Pancreas (tissue), 10 donors: ENCODE measurements at regions not wholly inside any gene's neighbourhood (a gene's known extent, or its start where the extent isn't known, plus 50 kb on each side); places are given as distances from the start of the nearest gene placed in this dataset.

Experiments
- ATAC-seq, 4 donors: fragments of 200-7000 bp; cut with Tn5 transposase; one replicate each; pipeline versions ENCODE4 v1.8.0 to v1.9.1; 2020; ENCODE audit warnings: mild to moderate bottlenecking in 4 of 4, moderate library complexity in 4 of 4
- DNase-seq, 6 donors: peaks; one replicate each; pipeline ENCODE4 v3.0.0-alpha.2; 2020
- FAIRE-seq: peaks from 2 replicates; lab custom pipeline; 2012; peaks lifted over from hg19 to GRCh38; lab: Jason Lieb, UNC
- H3K27ac ChIP-seq, 4 donors: fragments of 200-600 bp; sonication (generic); 1 replicate in 3 of 4; 2 replicates in 1 of 4; pipeline versions ENCODE4 v1.5.0 to v1.8.0; 2020
- H3K27me3 ChIP-seq, 4 donors: fragments of 200-600 bp; one replicate each; pipeline ENCODE4 v1.8.0; 2021
- H3K36me3 ChIP-seq, 3 donors: fragments of 200-600 bp; sonication (generic) in 1 of 3; one replicate each; pipeline versions ENCODE4 v1.5.0 to v1.8.0; 2020 to 2021
- H3K4me1 ChIP-seq, 3 donors: fragments of 200-600 bp; one replicate each; pipeline ENCODE4 v1.8.0; 2021
- H3K4me3 ChIP-seq, 4 donors: fragments of 200-600 bp; sonication (generic) in 2 of 4; one replicate each; pipeline versions ENCODE4 v1.5.0 to v1.8.0; 2020 to 2021
- H3K9me3 ChIP-seq, 4 donors: fragments of 200-600 bp; one replicate each; pipeline ENCODE4 v1.8.0; 2021
- CTCF ChIP-seq, 4 donors: fragments of 200-600 bp; sonication (generic) in 3 of 4; IDR thresholded peaks; one replicate each; pipeline versions ENCODE4 v1.5.0 to v1.8.0; 2021; ENCODE audit warnings: antibody characterized with exemption in 4 of 4
- WGBS, 2 donors: extraction: QIAGEN DNeasy Blood & Tissue Kit; methylation state at CpG; one replicate each; pipeline ENCODE4 v1.1.7; 2013; 5-methylcytosine and 5-hydroxymethylcytosine counted together
- intact Hi-C, 3 donors: fragments of 100-400 bp; cut with DNase I; formaldehyde crosslinking; loops; one replicate each; pipeline versions ENCODE4 v1.11.1 to v1.14.2; 2022
- donor health status: healthy with polysubstance abuse.
- donor health status: DM: no; HTN: no; CAD: no; lungs with moderate emphysema.
- donor health status: DM: no; HTN: no; CAD: no.
- donor health status: control.
- donor health status: control.
- donor health status: Bipolar disorder and iron deficiency.
- donor health status: DM: yes; HTN: yes; CAD: no.
- donor health status: DM: no; HTN: no; CAD: no.
- donor health status: DM: no; HTN: no; CAD: no.
- donor health status: DM: yes; HTN: yes; CAD: no.

- H3K36me3 ChIP-seq = no peaks in the 10 kb centered on the region
- no peak overlapping the region for H3K27ac ChIP-seq
- H3K27me3 ChIP-seq = no peaks in the 10 kb centered on the region
- DNase-seq (no peak), ATAC-seq (no peak), FAIRE-seq (no peak)
- TF ChIP-seq CTCF (IDR thresholded peaks at IDR 0.05) = no peak
- no peaks in the 10 kb centered on the region for H3K9me3 ChIP-seq
- intact Hi-C loops = no loop called here
- H3K4me1 ChIP-seq = no peaks in the 10 kb centered on the region
- WGBS, 2 donors = 78 to 85% methylated on average over 8 of the region's 8 CpGs
- H3K4me3 ChIP-seq = no peak overlapping the region
Observed at GRCh38 chr1:29808141-29808995, 572.0 kb downstream of the PTPRU start.

GRCh38 chr1:29807689-29808088, 571.4 kb downstream of the PTPRU start:
- no peak for ATAC-seq
- no peak for FAIRE-seq
- Histone ChIP-seq H3K4me1 (no peaks in the 10 kb centered on the region), H3K36me3 (no peaks in the 10 kb centered on the region), H3K4me3 (no peak overlapping the region), H3K9me3 (no peaks in the 10 kb centered on the region), H3K27me3 (no peaks in the 10 kb centered on the region), H3K27ac (no peak overlapping the region)
- no peak for TF ChIP-seq CTCF (IDR thresholded peaks at IDR 0.05)
- 85% methylated on average over 5 of the region's 5 CpGs for WGBS, 2 donors
- intact Hi-C loops = no loop called here
- no peak for DNase-seq

GRCh38 chr1:29806646-29807319, 570.5 kb downstream of the PTPRU start:
- no peaks in the 10 kb centered on the region for H3K9me3 ChIP-seq
- FAIRE-seq (no peak), DNase-seq (no peak), ATAC-seq (no peak)
- H3K4me3 ChIP-seq = no peak overlapping the region
- no peaks in the 10 kb centered on the region for H3K36me3 ChIP-seq
- no peak overlapping the region for H3K27ac ChIP-seq
- no peaks in the 10 kb centered on the region for H3K4me1 ChIP-seq
- no peaks in the 10 kb centered on the region for H3K27me3 ChIP-seq
- TF ChIP-seq CTCF (IDR thresholded peaks at IDR 0.05) = no peak
- intact Hi-C loops = no loop called here
- 61 to 63% methylated on average over 4 of the region's 4 CpGs for WGBS, 2 donors

- no peak for FAIRE-seq
- H3K36me3 ChIP-seq = no peaks in the 10 kb centered on the region
- no peaks in the 10 kb centered on the region for H3K4me1 ChIP-seq
Observed at GRCh38 chr1:29805896-29806160, 569.5 kb downstream of the PTPRU start.

More at GRCh38 chr1:29805896-29806160, 569.5 kb downstream of the PTPRU start:
- no peaks in the 10 kb centered on the region for H3K9me3 ChIP-seq
- intact Hi-C loops = no loop called here
- no peak for ATAC-seq
- H3K27ac ChIP-seq = no peak overlapping the region
- H3K4me3 ChIP-seq = no peak overlapping the region
- TF ChIP-seq CTCF (IDR thresholded peaks at IDR 0.05) = no peak
- WGBS, 2 donors = 73 to 82% methylated on average over 4 of the region's 4 CpGs
- H3K27me3 ChIP-seq = no peaks in the 10 kb centered on the region
- DNase-seq = no peak
